Femur (tissue), 1 donor: ENCODE measurements at regions not wholly inside any gene's neighbourhood (a gene's known extent, or its start where the extent isn't known, plus 50 kb on each side); places are given as distances from the start of the nearest gene placed in this dataset.
"Not testable (repeated sequence)": the region's sequence is repeated elsewhere in the genome, so short reads cannot be mapped to it uniquely, and the experiment has no call there.

ENCODE experiments used
- DNase-seq: peaks from one replicate; pipeline ENCODE4 v3.0.0-alpha.2; 2017

GRCh38 chr15:92805080-92805690 lies 94.9 kb upstream of the CHD2 start:
- no peak for DNase-seq

- DNase-seq: not testable (repeated sequence)
Observed at GRCh38 chr15:92806171-92806570, 94.0 kb upstream of the CHD2 start.

- no peak for DNase-seq
Observed at GRCh38 chr15:92806763-92807162, 93.4 kb upstream of the CHD2 start.

- DNase-seq: peak; percentile 45
Observed at GRCh38 chr15:92807971-92808571, 92.1 kb upstream of the CHD2 start.

GRCh38 chr15:92808598-92809063 lies 91.5 kb upstream of the CHD2 start:
- DNase-seq: peak; percentile 74

GRCh38 chr15:92809064-92809879 lies 90.9 kb upstream of the CHD2 start:
- DNase-seq: peak; percentile 99

GRCh38 chr15:92809880-92810361 lies 90.2 kb upstream of the CHD2 start:
- DNase-seq: peak; percentile 72

- peak; percentile 79 for DNase-seq
Observed at GRCh38 chr15:92810418-92811138, 89.5 kb upstream of the CHD2 start.

- no peak for DNase-seq
Observed at GRCh38 chr15:92811148-92811913, 88.8 kb upstream of the CHD2 start.

GRCh38 chr15:92812271-92812670 lies 87.9 kb upstream of the CHD2 start:
- no peak for DNase-seq

- DNase-seq: no peak
Observed at GRCh38 chr15:92813485-92813884, 86.6 kb upstream of the CHD2 start.

GRCh38 chr15:92817339-92817886 lies 82.7 kb upstream of the CHD2 start:
- DNase-seq: no peak

GRCh38 chr15:92818651-92819277 lies 81.4 kb upstream of the CHD2 start:
- DNase-seq: no peak

- DNase-seq: no peak
Observed at GRCh38 chr15:92819278-92820235, 80.6 kb upstream of the CHD2 start.

GRCh38 chr15:92820236-92821021 lies 79.7 kb upstream of the CHD2 start:
- peak; percentile 96 for DNase-seq

- no peak for DNase-seq
Observed at GRCh38 chr15:92821491-92822116, 78.5 kb upstream of the CHD2 start.

GRCh38 chr15:92822216-92823144 lies 77.6 kb upstream of the CHD2 start:
- DNase-seq: no peak

- DNase-seq: no peak
Observed at GRCh38 chr15:92825985-92826384, 74.1 kb upstream of the CHD2 start.
